Stomach (tissue), 4 donors: ENCODE measurements at regions not wholly inside any gene's neighbourhood (a gene's known extent, or its start where the extent isn't known, plus 50 kb on each side); places are given as distances from the start of the nearest gene placed in this dataset.

Source experiments
- EP300 ChIP-seq: sonication (generic); formaldehyde crosslinking; IDR thresholded peaks from one replicate; pipeline ENCODE4 v1.6.1; 2017; ENCODE audit warnings: antibody characterized with exemption
- POLR2A ChIP-seq, 4 donors: fragments of 450-650 bp; IDR thresholded peaks; one replicate each; pipeline ENCODE4 v1.6.1; 2016; ENCODE audit warnings: antibody characterized with exemption in 4 of 4, control low read depth in 2 of 4, mild to moderate bottlenecking in 1 of 4, moderate library complexity in 1 of 4
- POLR2AphosphoS5 ChIP-seq, 3 donors: sonication (generic); formaldehyde crosslinking; IDR thresholded peaks; one replicate each; pipeline ENCODE4 v1.6.1; 2016; ENCODE audit warnings: antibody characterized with exemption in 3 of 3
- TF ChIP-seq, protein P1 (sequence below), 7 experiments: fragments of 450-650 bp in 4 of 7; fragments of 200-600 bp in 3 of 7; sonication (generic) in 3 of 7; IDR thresholded peaks; one replicate each; pipeline ENCODE4 v1.5.1; 2016 to 2019; ENCODE audit warnings: antibody characterized with exemption in 7 of 7, control low read depth in 2 of 7, mild to moderate bottlenecking in 1 of 7

DNA sequence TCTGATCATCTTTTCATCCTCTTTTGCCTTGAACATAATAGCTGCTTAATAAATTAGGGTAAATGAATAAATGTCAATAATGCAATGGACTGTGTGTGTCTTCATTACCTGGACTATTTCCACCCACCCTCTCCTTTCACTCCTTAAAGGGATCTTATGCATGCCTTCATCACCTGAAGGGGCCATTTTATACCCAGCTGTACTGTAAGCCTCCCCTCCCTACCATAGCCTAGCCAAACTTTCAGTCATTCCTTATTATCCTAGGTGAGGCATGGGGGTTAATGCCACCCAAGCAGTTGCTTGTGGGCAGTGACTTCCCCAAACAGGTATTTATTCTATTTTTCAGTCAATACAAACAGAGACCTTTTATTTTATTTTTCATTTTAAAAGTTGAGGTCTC, 127.8 kb upstream of the PARP11 start:
- TF ChIP-seq, protein P1, sequence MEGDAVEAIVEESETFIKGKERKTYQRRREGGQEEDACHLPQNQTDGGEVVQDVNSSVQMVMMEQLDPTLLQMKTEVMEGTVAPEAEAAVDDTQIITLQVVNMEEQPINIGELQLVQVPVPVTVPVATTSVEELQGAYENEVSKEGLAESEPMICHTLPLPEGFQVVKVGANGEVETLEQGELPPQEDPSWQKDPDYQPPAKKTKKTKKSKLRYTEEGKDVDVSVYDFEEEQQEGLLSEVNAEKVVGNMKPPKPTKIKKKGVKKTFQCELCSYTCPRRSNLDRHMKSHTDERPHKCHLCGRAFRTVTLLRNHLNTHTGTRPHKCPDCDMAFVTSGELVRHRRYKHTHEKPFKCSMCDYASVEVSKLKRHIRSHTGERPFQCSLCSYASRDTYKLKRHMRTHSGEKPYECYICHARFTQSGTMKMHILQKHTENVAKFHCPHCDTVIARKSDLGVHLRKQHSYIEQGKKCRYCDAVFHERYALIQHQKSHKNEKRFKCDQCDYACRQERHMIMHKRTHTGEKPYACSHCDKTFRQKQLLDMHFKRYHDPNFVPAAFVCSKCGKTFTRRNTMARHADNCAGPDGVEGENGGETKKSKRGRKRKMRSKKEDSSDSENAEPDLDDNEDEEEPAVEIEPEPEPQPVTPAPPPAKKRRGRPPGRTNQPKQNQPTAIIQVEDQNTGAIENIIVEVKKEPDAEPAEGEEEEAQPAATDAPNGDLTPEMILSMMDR (IDR thresholded peaks at IDR 0.05) = no peak
- no peak for TF ChIP-seq POLR2AphosphoS5 (IDR thresholded peaks at IDR 0.05)
- no peak for TF ChIP-seq POLR2A (IDR thresholded peaks at IDR 0.05)
- no peak for TF ChIP-seq EP300
